ENCODE measurements at regions not wholly inside any gene's neighbourhood (a gene's known extent, or its start where the extent isn't known, plus 50 kb on each side); places are given as distances from the start of the nearest gene placed in this dataset.

DNA sequence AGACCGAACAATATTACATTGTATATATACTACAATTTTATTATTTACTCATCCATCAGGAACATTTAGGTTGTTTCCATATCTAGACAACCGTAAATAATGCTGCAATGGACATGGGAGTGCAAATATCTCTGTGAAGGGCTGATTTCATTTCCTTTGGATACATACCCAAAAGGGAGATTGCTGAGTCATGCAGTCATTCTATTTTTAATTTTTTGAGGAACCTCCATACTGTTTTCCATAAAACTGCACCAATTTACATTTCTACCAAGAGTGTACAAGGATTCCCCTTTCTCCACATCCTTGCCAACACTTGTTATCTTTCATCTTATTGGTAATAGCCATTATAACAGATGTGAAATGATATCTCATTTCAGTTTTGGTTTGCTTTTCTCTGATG is 84.7 kb downstream of the SLC41A2 start (continued):
- TF ChIP-seq, protein P1, sequence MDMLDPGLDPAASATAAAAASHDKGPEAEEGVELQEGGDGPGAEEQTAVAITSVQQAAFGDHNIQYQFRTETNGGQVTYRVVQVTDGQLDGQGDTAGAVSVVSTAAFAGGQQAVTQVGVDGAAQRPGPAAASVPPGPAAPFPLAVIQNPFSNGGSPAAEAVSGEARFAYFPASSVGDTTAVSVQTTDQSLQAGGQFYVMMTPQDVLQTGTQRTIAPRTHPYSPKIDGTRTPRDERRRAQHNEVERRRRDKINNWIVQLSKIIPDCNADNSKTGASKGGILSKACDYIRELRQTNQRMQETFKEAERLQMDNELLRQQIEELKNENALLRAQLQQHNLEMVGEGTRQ (IDR thresholded peaks at IDR 0.05; ENCODE audit: low read length): no peak

Measured in H1 (cell line).